ENCODE measurements at regions not wholly inside any gene's neighbourhood (a gene's known extent, or its start where the extent isn't known, plus 50 kb on each side); places are given as distances from the start of the nearest gene placed in this dataset.

- Histone ChIP-seq H3K36me3 (ENCODE audit: insufficient read depth, low read length) (no peaks in the 10 kb centered on the region), H3K27ac (ENCODE audit: low read depth, low read length) (no peak overlapping the region), H4K20me1 (ENCODE audit: insufficient read depth, low read length) (no peaks in the 10 kb centered on the region), H3K4me2 (ENCODE audit: insufficient read depth, low read length) (no peak overlapping the region), H3K9me3 (ENCODE audit: low read depth, low read length) (no peaks in the 10 kb centered on the region), H3K4me3 (ENCODE audit: insufficient read depth, low read length) (no peak overlapping the region), H3K4me1 (ENCODE audit: insufficient read depth, low read length) (no peaks in the 10 kb centered on the region), H3K27me3 (ENCODE audit: insufficient read depth, low read length) (no peaks in the 10 kb centered on the region), H2AFZ (ENCODE audit: low read length) (no peak overlapping the region), H3K79me2 (ENCODE audit: insufficient read depth, low read length) (no peaks in the 10 kb centered on the region)
- DNase-seq (ENCODE audit: insufficient read length, low spot score, missing footprints) = no peak
- no peak for TF ChIP-seq CTCF (IDR thresholded peaks at IDR 0.05; ENCODE audit: extremely low read depth, low read depth, low read length)
These were observed 180.3 kb downstream of the DICER1 start for GRCh38 chr14:94977016-94977415.

- H4K20me1 ChIP-seq (ENCODE audit: insufficient read depth, low read length) = no peaks in the 10 kb centered on the region
- H3K27ac ChIP-seq (ENCODE audit: low read depth, low read length) = no peak overlapping the region
- no peak overlapping the region for H3K4me3 ChIP-seq (ENCODE audit: insufficient read depth, low read length)
- H2AFZ ChIP-seq (ENCODE audit: low read length) = no peak overlapping the region
- no peaks in the 10 kb centered on the region for H3K27me3 ChIP-seq (ENCODE audit: insufficient read depth, low read length)
- no peak for DNase-seq (ENCODE audit: insufficient read length, low spot score, missing footprints)
- no peaks in the 10 kb centered on the region for H3K4me1 ChIP-seq (ENCODE audit: insufficient read depth, low read length)
- no peaks in the 10 kb centered on the region for H3K9me3 ChIP-seq (ENCODE audit: low read depth, low read length)
- TF ChIP-seq CTCF (IDR thresholded peaks at IDR 0.05; ENCODE audit: extremely low read depth, low read depth, low read length) = no peak
- H3K36me3 ChIP-seq (ENCODE audit: insufficient read depth, low read length) = no peaks in the 10 kb centered on the region
- no peaks in the 10 kb centered on the region for H3K79me2 ChIP-seq (ENCODE audit: insufficient read depth, low read length)
- no peak overlapping the region for H3K4me2 ChIP-seq (ENCODE audit: insufficient read depth, low read length)
These were observed 182.0 kb downstream of the DICER1 start for GRCh38 chr14:94975366-94975765.

- Histone ChIP-seq H3K27ac (ENCODE audit: low read depth, low read length) (no peak overlapping the region), H3K27me3 (ENCODE audit: insufficient read depth, low read length) (no peaks in the 10 kb centered on the region), H3K4me1 (ENCODE audit: insufficient read depth, low read length) (no peaks in the 10 kb centered on the region), H3K79me2 (ENCODE audit: insufficient read depth, low read length) (no peaks in the 10 kb centered on the region), H3K4me3 (ENCODE audit: insufficient read depth, low read length) (no peak overlapping the region), H4K20me1 (ENCODE audit: insufficient read depth, low read length) (no peaks in the 10 kb centered on the region), H2AFZ (ENCODE audit: low read length) (no peak overlapping the region), H3K4me2 (ENCODE audit: insufficient read depth, low read length) (no peak overlapping the region), H3K9me3 (ENCODE audit: low read depth, low read length) (no peaks in the 10 kb centered on the region), H3K36me3 (ENCODE audit: insufficient read depth, low read length) (no peaks in the 10 kb centered on the region)
- no peak for DNase-seq (ENCODE audit: insufficient read length, low spot score, missing footprints)
- no peak for TF ChIP-seq CTCF (IDR thresholded peaks at IDR 0.05; ENCODE audit: extremely low read depth, low read depth, low read length)
These were observed 182.4 kb downstream of the DICER1 start for GRCh38 chr14:94974893-94975292.

- no peaks in the 10 kb centered on the region for H4K20me1 ChIP-seq (ENCODE audit: insufficient read depth, low read length)
- H2AFZ ChIP-seq (ENCODE audit: low read length) = no peak overlapping the region
- no peaks in the 10 kb centered on the region for H3K79me2 ChIP-seq (ENCODE audit: insufficient read depth, low read length)
- no peak for DNase-seq (ENCODE audit: insufficient read length, low spot score, missing footprints)
- H3K36me3 ChIP-seq (ENCODE audit: insufficient read depth, low read length) = no peaks in the 10 kb centered on the region
- no peaks in the 10 kb centered on the region for H3K4me1 ChIP-seq (ENCODE audit: insufficient read depth, low read length)
- H3K9me3 ChIP-seq (ENCODE audit: low read depth, low read length) = no peaks in the 10 kb centered on the region
- no peaks in the 10 kb centered on the region for H3K27me3 ChIP-seq (ENCODE audit: insufficient read depth, low read length)
- H3K27ac ChIP-seq (ENCODE audit: low read depth, low read length) = no peak overlapping the region
- no peak overlapping the region for H3K4me2 ChIP-seq (ENCODE audit: insufficient read depth, low read length)
- TF ChIP-seq CTCF (IDR thresholded peaks at IDR 0.05; ENCODE audit: extremely low read depth, low read depth, low read length) = no peak
- H3K4me3 ChIP-seq (ENCODE audit: insufficient read depth, low read length) = no peak overlapping the region
These were observed 182.9 kb downstream of the DICER1 start for GRCh38 chr14:94974422-94974821.
